Peyer's patch (tissue), 4 donors: ENCODE measurements at regions not wholly inside any gene's neighbourhood (a gene's known extent, or its start where the extent isn't known, plus 50 kb on each side); places are given as distances from the start of the nearest gene placed in this dataset.

Experiments
- DNase-seq, 3 donors: peaks; one replicate each; pipeline ENCODE4 v3.0.0-alpha.2; 2017 to 2019
- H3K27ac ChIP-seq, 4 donors: fragments of 200-600 bp; sonication (generic); one replicate each; pipeline ENCODE4 v1.5.1; 2016 to 2019
- H3K27me3 ChIP-seq, 2 donors: fragments of 200-600 bp; sonication (generic); one replicate each; pipeline ENCODE4 v1.5.1; 2019
- H3K36me3 ChIP-seq, 3 donors: fragments of 200-600 bp; sonication (generic); one replicate each; pipeline ENCODE4 v1.5.1; 2016 to 2019
- H3K4me1 ChIP-seq, 4 donors: fragments of 200-600 bp; sonication (generic); one replicate each; pipeline ENCODE4 v1.5.1; 2016 to 2019
- H3K4me3 ChIP-seq, 4 donors: fragments of 200-600 bp; sonication (generic); 1 replicate in 3 of 4; 2 replicates in 1 of 4; pipeline ENCODE4 v1.5.1; 2016 to 2019; ENCODE audit warnings: mild to moderate bottlenecking in 1 of 4
- H3K9me3 ChIP-seq, 4 donors: fragments of 200-600 bp; sonication (generic); one replicate each; pipeline ENCODE4 v1.5.1; 2016 to 2019; ENCODE audit warnings: mild to moderate bottlenecking in 1 of 4
- CTCF ChIP-seq, 6 experiments: fragments of 450-650 bp in 4 of 6; fragments of 200-600 bp in 2 of 6; sonication (generic) in 1 of 6; IDR thresholded peaks; one replicate each; pipeline ENCODE4 v1.5.1; 2017 to 2019; ENCODE audit warnings: antibody characterized with exemption in 6 of 6, mild to moderate bottlenecking in 3 of 6, moderate library complexity in 1 of 6
- POLR2A ChIP-seq, 2 donors: fragments of 450-650 bp; IDR thresholded peaks; one replicate each; pipeline ENCODE4 v1.5.1; 2017; ENCODE audit warnings: antibody characterized with exemption in 2 of 2, mild to moderate bottlenecking in 2 of 2, moderate library complexity in 2 of 2

- no peaks in the 10 kb centered on the region for H3K27me3 ChIP-seq
- no peak for DNase-seq
- no peak overlapping the region for H3K27ac ChIP-seq
- H3K4me1 ChIP-seq: no peaks in the 10 kb centered on the region
- TF ChIP-seq POLR2A (IDR thresholded peaks at IDR 0.05) (no peak), CTCF (IDR thresholded peaks at IDR 0.05) (no peak)
- no peaks in the 10 kb centered on the region for H3K9me3 ChIP-seq
- H3K36me3 ChIP-seq: no peaks in the 10 kb centered on the region
- H3K4me3 ChIP-seq: no peak overlapping the region
Measured at GRCh38 chr11:128048121-128048520, 539.2 kb downstream of the ETS1 start.

GRCh38 chr11:128047026-128047425, 540.3 kb downstream of the ETS1 start:
- Histone ChIP-seq H3K4me3 (no peak overlapping the region), H3K27ac (no peak overlapping the region), H3K9me3 (no peaks in the 10 kb centered on the region), H3K4me1 (no peaks in the 10 kb centered on the region), H3K27me3 (no peaks in the 10 kb centered on the region), H3K36me3 (no peaks in the 10 kb centered on the region)
- DNase-seq: no peak
- TF ChIP-seq POLR2A (IDR thresholded peaks at IDR 0.05) (no peak), CTCF (IDR thresholded peaks at IDR 0.05) (no peak)

- Histone ChIP-seq H3K27ac (no peak overlapping the region), H3K36me3 (no peaks in the 10 kb centered on the region), H3K4me3 (no peak overlapping the region), H3K4me1 (no peaks in the 10 kb centered on the region), H3K27me3 (no peaks in the 10 kb centered on the region), H3K9me3 (no peaks in the 10 kb centered on the region)
- no peak for TF ChIP-seq POLR2A (IDR thresholded peaks at IDR 0.05)
- TF ChIP-seq CTCF (IDR thresholded peaks at IDR 0.05): no peak
- DNase-seq: no peak
Measured at GRCh38 chr11:128046213-128046612, 541.1 kb downstream of the ETS1 start.

- Histone ChIP-seq H3K36me3 (no peaks in the 10 kb centered on the region), H3K4me1 (no peaks in the 10 kb centered on the region), H3K4me3 (no peak overlapping the region), H3K27me3 (no peaks in the 10 kb centered on the region), H3K9me3 (no peaks in the 10 kb centered on the region), H3K27ac (no peak overlapping the region)
- no peak for DNase-seq
- TF ChIP-seq POLR2A (IDR thresholded peaks at IDR 0.05) (no peak), CTCF (IDR thresholded peaks at IDR 0.05) (no peak)
Measured at GRCh38 chr11:128045094-128045725, 542.1 kb downstream of the ETS1 start.

- no peak for DNase-seq
- Histone ChIP-seq H3K27ac (no peak overlapping the region), H3K9me3 (no peaks in the 10 kb centered on the region), H3K4me1 (no peaks in the 10 kb centered on the region), H3K4me3 (no peak overlapping the region), H3K36me3 (no peaks in the 10 kb centered on the region), H3K27me3 (no peaks in the 10 kb centered on the region)
- TF ChIP-seq POLR2A (IDR thresholded peaks at IDR 0.05): no peak
- no peak for TF ChIP-seq CTCF (IDR thresholded peaks at IDR 0.05)
Measured at GRCh38 chr11:128042290-128042751, 545.0 kb downstream of the ETS1 start.

GRCh38 chr11:128040603-128041002, 546.8 kb downstream of the ETS1 start:
- no peaks in the 10 kb centered on the region for H3K27me3 ChIP-seq
- DNase-seq: no peak
- no peak for TF ChIP-seq POLR2A (IDR thresholded peaks at IDR 0.05)
- no peak for TF ChIP-seq CTCF (IDR thresholded peaks at IDR 0.05)
- H3K4me3 ChIP-seq: no peak overlapping the region
- no peak overlapping the region for H3K27ac ChIP-seq
- H3K36me3 ChIP-seq: no peaks in the 10 kb centered on the region
- H3K4me1 ChIP-seq: no peaks in the 10 kb centered on the region
- H3K9me3 ChIP-seq: no peaks in the 10 kb centered on the region
